ENCODE measurements at regions not wholly inside any gene's neighbourhood (a gene's known extent, or its start where the extent isn't known, plus 50 kb on each side); places are given as distances from the start of the nearest gene placed in this dataset.

DNA sequence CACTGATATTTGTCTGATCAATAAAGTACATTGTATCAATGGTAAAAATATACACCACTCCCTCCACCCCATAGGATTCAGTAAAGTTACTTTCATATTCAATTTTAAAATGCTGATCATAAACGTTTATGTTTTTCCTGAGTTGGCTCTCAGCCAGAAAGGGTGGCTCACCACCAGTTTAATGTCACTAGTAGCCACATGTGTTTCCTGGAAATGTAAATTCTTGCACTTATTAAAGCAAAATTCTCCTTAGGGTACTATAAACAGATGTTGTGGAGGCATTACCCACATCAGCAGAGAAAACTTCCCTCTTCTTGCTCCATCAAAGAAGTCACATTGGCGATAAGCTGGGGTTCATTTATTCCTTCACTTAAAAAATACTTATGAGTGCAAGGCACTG lies 210.3 kb downstream of the SREK1 start:
- DNase-seq, result no peak

DNA sequence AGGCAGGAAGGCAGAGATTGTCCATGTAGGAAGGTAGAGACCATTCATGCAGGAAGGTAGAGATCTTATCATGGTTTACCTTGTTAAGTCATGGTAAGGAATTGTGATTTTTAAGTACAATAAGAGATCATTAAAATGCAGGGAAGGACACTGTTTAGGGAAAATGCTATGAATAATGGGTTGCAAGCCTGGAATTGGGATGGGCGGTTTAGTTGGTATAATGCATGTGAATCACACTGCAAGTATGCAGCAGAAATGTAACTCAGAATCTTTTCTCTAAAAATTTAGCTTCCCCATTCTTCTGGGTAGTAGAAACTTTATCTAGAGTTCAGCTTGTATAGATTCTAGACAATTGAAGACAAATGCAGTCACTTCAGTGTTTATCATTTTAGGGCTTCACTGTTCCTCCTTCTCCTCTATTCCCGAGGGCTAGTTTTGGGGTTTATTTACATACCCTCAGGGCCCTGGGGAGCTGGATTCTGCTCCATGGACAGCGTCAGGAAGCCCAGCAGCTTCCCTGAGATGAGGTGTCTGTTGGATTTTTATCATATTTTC lies 212.0 kb downstream of the SREK1 start:
- no peak for DNase-seq

DNA sequence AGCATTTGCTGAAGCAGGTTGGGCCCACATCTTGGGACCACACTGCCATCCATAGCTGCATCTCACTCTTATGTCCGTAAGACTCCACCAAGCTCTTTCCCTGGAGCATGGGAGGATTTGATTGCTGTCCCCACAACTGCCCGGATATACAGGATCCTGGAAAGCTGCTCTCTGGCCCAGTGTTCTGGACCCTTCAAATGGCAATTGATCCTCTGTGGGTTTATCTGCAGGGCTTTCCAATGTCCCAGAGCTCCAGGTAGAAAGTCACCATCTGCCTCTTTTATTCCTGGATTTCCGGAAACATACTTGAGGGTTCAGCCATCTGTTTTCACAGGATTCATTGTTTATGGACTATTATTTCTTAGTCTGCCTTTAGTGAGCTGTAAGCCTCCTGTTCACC lies 214.6 kb downstream of the SREK1 start:
- no peak for DNase-seq

DNA sequence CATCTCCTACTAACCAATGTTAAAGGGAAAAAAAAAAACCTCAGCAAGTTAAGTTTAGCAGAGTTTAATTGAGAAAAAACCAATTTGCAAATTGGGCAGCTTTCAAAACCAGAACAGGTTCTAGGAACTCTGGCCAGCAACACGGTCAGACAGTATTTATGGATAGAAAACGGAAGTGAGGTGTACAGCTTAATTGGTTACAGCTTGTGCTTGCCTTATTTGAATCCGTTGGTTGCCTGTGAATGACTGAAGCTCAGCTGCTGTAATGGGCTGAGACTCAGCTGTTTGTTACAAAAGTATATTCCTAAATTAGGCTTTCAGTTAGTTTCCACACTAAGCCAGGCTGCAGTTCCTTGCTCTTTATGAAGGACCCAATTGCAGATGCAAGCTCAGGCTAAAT lies 217.0 kb downstream of the SREK1 start:
- DNase-seq, result no peak

DNA sequence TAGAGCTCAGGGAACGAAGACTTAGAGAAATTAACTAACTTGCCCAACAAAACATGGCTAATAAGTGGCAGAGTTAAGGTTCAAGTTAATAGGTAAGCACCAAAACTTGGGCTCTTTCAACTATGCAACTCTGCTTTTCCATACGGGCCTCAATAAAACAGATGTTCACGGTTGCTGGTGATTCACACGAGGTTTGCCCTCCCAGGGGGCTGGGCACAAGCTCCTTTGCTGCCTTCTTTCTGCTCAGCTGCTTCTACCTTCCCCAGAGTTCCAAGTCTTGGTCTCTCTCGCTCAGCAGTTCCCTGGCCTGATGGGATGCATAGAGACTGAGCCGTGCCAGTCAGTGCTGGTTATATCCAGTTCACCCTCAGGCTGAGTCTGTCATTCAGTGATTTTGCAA lies 217.9 kb downstream of the SREK1 start:
- no peak for DNase-seq

DNA sequence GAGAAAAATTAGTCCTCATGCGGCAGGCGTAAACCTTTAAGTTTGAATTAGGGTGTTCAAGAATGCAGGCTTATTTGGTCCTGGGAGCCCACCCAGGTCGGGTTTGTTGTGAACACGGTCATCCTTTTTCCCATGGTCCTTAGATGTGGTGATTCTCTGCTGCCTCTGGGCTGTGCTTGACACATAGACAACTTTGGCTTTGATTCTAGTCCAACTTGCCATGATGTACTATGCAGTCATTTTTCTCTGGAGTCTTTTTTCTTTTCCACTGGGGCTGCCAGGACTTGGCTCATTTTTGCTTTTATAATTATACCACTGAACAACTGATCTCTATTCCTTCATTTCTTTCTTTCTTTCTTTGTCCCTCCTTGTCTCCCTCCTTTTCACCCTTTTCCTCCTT lies 218.6 kb downstream of the SREK1 start:
- DNase-seq, result no peak

DNA sequence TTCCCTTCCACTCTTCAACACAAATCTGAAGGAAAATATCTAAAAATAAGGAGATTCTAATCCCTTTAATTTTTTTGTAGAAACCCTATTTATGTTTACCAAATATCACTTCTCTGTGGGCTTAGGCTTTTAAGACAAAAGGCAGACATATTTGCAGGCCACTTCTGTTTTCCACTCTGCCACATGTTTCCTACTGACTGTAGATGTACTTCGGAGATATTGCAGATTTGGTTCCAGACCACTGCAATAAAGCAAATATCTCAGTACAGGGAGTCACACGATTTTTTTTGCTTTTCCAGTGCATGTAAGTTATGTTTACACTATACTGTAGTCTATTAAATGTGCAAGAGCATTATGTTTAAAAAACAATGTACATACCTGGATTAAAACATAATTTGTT lies 219.0 kb downstream of the SREK1 start:
- DNase-seq, result no peak

DNA sequence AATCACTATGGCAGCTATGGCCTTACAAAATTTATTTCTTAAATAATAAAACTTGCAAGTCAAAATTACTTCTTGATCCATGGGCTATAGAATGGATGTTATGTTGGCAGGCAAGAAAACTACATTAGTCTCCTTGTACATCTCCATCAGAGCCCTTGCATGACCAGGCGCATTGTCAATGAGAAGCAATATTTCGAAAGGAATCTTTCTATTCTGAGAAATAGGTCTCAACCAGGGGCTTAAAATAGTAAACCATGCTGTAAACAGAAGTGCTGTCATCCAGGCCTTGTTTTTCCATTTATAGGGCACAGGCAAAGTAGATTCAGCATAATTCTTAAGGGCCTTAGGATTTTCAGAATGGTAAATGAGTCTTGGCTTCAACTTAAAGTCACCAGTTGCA lies 220.1 kb downstream of the SREK1 start:
- DNase-seq, result no peak

DNA sequence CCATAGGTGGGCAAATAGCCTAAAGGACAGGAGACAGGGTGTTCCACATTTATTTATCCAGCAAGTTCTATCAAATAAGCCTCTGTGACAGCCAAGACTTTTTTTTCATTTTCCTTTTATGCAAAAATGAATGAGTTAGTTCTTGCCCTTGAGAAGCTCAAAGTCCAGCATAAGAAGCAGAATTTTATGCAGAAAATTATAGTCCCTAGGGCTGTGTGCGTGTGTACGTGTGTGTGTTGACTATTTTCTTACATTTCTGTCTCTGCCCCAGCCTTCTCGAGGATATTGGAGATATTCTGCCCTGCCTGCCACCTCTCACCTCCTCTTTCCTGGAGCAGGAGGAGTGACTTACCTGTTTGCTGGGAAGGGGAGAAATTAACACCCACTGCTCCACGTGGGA lies 221.9 kb downstream of the SREK1 start:
- DNase-seq, result no peak

DNA sequence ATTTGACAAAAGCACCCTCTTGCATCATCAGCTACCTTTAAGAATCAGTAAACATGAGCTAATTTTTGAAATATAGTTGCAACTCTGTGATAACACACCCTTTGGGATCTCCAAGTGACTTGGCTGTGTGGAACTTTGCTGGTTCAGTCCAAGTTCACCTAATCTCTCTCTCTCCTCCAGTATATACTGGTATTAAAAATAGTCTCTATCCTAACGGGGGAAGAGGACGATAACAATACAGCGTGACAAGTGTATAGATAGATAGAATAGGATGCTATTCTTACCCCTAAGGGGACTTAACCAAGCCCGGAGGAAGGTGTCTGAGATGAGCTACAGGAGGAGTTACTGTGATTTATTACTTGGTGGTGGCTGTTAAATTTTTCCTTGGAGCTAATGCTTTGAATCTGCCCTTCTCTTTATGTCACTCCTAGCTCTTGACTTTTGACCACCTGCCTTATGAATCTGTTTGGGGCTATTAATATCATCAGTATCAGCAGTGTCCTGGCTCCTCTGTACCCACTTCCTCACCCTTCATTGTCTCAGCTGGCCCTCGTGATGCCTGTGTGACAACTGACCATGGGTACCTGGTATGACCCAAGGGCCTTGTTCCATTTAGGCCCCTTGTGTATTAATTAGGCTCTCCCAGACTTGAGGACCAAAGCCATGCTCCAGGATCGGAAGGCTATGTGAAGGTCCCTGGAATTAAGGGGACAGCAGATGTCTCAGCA lies 223.9 kb downstream of the SREK1 start:
- no peak for DNase-seq

DNA sequence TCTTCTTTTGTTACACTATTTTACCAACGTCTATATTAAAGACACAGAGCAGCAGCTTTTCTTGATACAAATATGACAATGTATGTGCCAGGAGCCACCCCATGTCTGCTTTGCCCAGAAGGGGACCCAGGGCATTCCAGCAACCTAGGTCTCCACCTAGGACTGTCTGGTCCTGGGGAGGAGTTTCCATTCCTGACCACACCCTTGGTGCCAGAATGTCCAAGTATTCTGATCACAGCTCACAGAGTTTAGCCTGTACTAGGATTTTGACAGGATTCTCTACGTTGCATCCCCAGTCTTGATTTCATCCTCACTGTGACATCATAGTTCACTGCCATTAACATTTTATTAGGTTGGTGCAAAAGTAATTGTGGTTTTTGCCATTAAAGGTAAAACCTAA lies 224.7 kb downstream of the SREK1 start:
- DNase-seq, result no peak

DNA sequence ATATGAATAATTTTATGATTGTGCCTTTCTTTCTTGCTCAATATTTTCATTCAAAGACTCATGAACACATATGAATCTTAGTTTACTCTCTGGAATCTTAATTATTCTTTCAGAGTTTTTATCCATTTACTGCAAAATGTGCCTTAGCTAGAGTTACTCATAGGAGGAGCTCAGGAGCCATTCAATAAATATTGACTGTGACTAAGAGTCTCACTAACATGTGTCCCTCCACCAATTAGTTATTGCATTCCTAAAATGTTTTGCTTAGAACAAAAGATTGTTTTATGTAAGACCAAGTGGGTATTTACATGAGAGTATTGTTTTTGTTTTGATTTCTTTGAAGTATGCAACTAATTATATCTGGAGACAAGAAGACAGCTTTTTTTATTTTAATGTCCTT lies 218.4 kb upstream of the MAST4 start:
- DNase-seq, result no peak

DNA sequence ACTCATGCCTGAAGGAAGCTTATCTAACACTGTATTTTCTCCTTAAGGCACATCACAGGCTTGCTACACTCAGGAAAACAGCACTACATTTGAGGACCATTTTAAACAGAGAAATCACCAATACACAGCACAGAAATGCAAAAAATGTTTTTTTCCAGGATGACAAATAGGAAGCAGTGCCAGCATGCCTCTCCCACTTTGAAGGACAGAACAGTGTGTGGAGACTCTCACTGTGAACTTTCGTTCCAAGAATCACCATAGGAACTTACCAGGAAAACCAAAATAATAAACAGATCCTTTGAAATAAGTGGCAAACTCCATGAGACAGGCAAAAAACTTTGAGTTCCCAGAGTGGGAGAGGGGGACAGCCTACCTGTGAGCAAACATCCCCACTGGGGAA lies 217.8 kb upstream of the MAST4 start:
- DNase-seq, result no peak

DNA sequence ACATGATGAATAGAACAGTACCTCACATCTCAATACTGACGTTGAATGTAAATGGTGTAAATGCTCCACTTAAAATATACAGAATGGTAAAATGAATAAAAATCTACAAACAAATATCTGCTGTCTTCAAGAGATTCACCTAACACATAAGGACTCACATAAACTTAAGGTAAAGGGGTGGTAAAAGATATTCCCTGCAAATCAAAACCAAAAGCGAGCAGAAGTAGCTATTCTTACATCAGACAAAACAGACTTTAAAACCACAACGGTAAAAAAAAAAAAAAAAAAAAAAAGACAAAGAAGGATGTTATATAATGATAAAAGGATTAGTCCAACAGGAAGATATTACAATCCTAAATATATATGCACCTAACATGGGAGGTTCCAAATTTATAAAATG lies 214.0 kb upstream of the MAST4 start:
- DNase-seq, result no peak

DNA sequence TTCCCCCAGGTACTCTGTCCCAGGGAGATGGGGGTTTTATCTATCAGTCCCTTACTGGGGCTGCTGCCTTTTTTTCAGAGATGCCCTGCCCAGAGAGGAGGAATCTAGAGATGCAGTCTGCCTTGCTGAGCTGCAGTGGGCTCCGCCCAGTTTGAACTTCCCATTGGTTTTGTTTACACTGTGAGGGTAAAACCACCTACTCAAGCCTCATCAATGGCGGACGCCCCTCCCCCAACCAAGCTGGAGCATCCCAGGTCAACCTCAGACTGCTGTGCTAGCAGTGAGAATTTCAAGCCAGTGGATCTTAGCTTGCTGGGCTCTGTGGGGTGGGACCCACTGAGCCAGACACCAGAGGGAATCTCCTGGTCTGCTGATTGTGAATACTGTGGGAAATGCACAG lies 191.0 kb upstream of the MAST4 start:
- DNase-seq, result peak in 1 of 3 experiments; percentile 14

DNA sequence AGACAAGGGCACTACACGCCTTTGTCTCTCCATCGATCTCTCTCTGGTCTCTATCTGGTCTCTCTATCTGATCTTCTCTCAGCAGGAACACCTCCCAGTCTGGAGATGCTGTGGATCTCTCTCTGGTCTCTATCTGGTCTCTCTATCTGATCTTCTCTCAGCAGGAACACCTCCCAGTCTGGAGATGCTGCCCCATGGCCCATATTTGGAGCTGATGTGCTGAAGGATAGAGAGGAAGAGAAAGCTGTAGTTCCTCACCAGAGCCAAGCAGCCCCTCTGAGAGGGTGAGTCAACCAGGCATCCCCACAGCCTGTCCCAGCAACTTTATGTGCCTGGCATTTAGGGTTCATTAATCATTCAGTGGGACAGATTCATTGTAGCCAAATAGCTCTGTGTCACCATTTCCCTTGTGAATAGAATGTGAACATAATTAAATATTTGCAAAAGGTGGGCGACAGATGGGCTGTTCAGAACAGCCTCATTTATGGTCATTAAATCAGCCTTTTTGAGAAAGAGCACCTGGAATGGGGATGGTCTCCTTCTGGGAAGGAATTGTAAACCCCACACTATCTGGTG lies 189.3 kb upstream of the MAST4 start:
- DNase-seq, result peak in 2 of 3 experiments; percentile 4 to 55

DNA sequence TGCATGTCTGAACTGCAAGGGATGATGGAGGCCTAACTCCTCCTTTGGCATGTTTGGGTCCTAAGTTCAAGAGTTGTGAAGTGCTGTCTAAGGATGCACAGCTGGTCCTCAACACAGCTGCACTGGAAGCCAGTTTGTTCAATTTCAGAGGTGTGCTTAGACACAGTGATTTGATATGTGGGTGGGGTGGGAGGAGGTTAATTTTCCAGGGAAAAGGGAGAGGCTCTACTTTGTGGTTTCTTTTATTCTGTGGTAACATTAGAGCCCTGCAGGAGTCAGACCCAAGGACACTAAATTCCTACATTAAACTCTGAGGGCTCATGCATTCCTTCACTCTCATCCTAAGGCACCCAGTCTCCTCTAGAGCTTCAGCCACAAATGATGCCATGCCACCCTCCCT lies 188.4 kb upstream of the MAST4 start:
- no peak for DNase-seq

DNA sequence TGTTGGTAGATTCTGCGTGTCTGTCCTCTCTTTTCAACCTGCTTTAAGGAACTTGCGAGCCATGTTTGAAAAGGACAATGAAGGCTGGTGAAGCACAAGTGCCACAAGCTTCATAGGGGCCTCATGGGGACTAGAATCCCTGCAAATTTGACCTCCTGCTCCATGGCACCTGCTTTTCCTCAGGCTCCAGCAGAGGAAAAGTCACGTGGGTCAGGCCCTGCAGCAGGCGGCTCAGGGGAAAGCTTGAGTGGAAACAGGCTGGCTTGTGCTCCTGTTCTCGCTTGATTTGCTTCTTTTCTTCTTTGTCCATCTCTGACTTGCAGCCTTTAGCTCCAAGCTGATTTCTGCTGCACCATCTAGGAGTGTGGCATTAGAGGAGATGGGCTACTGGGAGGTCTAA lies 187.6 kb upstream of the MAST4 start:
- no peak for DNase-seq

DNA sequence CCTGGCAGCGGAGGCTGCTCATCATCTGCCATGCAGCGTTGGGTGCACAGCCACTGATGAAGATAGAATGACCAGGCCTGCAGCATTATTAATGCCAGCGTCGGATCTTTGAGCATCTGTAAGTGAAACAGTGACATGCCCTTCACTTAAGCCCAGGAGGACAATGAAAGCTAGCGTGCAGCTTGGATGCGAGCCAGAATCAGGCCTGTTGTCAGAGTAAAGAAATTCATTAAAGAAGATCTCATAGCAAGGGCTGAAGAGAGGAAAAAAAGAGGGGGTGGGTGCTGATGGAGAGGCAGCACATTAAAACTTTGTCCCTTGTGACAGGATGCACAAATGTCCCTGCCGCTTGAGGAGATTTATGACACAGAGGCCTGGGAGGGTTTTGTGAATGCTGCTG lies 186.1 kb upstream of the MAST4 start:
- peak; percentile 16 to 79 (median 66) for DNase-seq

DNA sequence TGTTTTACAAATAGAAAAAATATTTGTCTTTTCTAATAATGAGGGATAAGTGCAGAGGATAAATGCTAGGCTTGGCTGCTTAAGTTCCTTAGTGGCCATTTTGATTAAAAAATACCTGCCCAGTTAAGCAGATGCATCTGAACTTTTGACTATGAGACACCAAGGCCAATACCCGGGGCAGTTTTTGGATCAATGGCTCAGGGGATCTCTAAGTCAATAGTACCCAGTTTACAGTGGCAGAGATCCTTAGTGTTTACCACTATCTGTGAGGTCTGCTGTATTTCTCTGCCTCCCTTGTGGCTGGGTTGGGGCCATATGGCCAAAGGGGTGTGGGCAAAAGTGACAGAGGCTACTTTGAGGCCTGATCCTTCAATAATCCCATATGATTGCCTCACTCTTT lies 184.5 kb upstream of the MAST4 start:
- DNase-seq, result no peak

DNA sequence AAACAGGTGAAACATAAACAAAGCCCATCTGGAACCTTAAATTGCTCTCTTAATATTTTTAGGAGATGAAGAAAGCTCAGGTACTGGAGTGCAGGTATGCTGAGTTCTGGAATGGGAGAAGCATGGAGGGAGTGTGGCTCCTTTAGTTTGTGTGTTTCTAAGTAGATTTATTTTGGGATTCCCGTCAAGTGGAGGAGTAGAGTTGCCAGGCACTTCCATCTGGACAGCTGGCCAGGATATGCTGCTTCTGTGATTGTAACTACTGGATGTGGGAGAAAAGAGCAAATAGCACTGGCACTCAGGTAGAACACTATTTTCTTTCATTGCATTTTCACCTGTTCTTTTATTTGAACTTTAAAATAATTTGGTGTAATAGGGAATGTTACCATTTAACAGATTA lies 182.3 kb upstream of the MAST4 start:
- no peak for DNase-seq

DNA sequence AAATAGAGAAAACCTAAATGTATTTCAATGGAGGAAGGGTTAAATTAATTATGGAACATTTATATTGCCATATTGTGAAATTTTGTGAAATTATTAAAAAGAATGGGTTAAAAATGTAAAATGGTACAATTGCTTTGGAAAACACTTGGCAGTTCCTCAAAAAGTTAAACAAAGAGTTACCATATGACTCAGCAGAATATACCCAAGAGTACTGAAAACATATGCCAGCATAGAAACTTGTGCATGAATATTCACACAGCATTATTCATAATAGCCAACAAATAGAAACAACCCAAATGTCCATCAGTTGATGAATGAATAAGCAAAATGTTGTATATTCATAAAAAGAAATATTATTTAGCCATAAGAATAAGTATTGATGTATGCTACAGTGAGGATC lies 181.0 kb upstream of the MAST4 start:
- DNase-seq, result no peak

DNA sequence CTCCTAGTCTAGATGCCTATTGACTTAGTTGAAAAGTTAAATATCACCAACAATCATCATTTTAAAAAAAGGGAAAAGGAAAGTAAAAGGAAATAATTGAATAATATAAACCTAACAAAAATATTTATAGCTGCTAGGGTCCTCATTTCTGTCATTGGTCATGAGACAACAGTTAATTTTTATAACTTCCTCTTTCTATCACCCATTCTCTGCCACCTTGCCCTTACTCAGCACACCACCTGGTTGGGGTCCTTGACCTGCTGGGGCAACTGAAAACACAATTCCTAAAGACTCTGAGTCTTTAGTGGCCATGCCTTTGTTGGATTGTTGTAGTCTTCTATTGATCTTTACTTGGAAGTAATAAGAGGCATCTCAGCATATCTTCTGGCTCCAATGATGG lies 179.5 kb upstream of the MAST4 start:
- no peak for DNase-seq

DNA sequence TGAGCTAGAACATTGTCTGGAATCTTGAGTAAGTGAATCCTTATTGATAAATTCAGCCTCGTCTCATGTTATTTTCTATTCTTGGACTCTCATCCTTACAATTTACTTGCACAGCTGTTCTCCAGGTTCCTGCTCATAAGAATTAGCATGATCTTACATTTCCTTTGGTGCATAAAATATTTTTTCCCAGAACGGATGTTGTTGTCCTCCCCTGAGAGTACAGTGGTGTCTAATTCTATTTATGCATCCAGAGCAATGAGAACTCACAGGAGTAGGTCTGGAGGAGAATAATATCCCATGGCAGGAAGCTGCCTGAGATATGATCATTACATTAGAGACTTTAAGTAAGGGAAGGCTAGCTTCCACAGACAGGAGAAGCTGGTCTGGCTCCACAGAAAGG lies 178.4 kb upstream of the MAST4 start:
- DNase-seq, result no peak

DNA sequence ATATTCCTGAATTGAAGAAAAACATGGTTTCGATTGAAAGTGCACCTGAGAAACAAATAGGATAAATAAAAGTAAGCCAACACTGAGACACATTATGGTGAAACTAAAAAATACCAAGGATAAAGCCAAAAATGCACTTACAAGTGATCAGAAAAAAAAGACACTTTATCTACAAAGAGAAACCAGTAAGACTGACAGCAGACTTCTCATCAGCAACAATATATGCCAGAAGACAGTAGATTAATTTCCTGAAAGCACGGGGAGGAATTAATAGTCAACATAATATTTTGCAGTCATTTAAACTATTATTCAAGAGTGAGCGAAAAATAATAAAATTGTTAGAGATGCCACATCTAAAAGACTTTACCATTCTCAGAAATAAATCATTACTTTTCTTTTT lies 172.7 kb upstream of the MAST4 start:
- DNase-seq, result no peak

Data from NCI-H1417 (cell line).